Natural killer cell (primary cell): ENCODE measurements at regions not wholly inside any gene's neighbourhood (a gene's known extent, or its start where the extent isn't known, plus 50 kb on each side); places are given as distances from the start of the nearest gene placed in this dataset.

ENCODE experiments used
- ATAC-seq, 3 donors: fragments of 150-1000 bp in 2 of 3; fragments of 200-7000 bp in 1 of 3; cut with Tn5 transposase; 1 replicate in 1 of 3; 2 replicates in 2 of 3; pipeline ENCODE4 v1.10.0; 2021; ENCODE audit warnings: mild to moderate bottlenecking in 2 of 3, moderate library complexity in 2 of 3
- DNase-seq, 2 donors: peaks; one replicate each; pipeline versions ENCODE4 v3.0.0 to v3.0.0-alpha.2; 2013 to 2021; ENCODE audit warnings: mixed read lengths in 1 of 2
- H3K27ac ChIP-seq: one replicate; pipeline ENCODE4 v1.5.1; 2013; ENCODE audit warnings: mild to moderate bottlenecking, low read length
- H3K27me3 ChIP-seq: one replicate; pipeline ENCODE4 v1.6.1; 2013; ENCODE audit warnings: low read length; ENCODE audit not compliant: control insufficient read depth, insufficient read depth
- H3K36me3 ChIP-seq: one replicate; pipeline ENCODE4 v1.6.1; 2013; ENCODE audit warnings: low read length; ENCODE audit not compliant: control insufficient read depth, insufficient read depth
- H3K4me1 ChIP-seq: one replicate; pipeline ENCODE4 v1.6.1; 2013; ENCODE audit warnings: low read length; ENCODE audit not compliant: control insufficient read depth, insufficient read depth
- H3K4me3 ChIP-seq: one replicate; pipeline ENCODE4 v1.5.1; 2013; ENCODE audit warnings: low read length
- H3K9me3 ChIP-seq: one replicate; pipeline ENCODE4 v1.6.1; 2013; ENCODE audit warnings: low read length; ENCODE audit not compliant: control insufficient read depth, insufficient read depth
- H3K27ac Mint-ChIP-seq, 2 donors: one replicate each; pipeline ENCODE4 v1.8.0; 2022; ENCODE audit warnings: mild to moderate bottlenecking in 2 of 2, mixed read lengths in 2 of 2, moderate library complexity in 1 of 2
- H3K27me3 Mint-ChIP-seq, 2 donors: one replicate each; pipeline ENCODE4 v1.8.0; 2022; ENCODE audit warnings: low read depth in 2 of 2, mixed read lengths in 2 of 2
- H3K36me3 Mint-ChIP-seq: one replicate; pipeline ENCODE4 v1.8.0; 2022; ENCODE audit warnings: mixed read lengths
- H3K4me1 Mint-ChIP-seq, 2 donors: one replicate each; pipeline ENCODE4 v1.8.0; 2022; ENCODE audit warnings: mixed read lengths in 2 of 2
- H3K4me3 Mint-ChIP-seq: one replicate; pipeline ENCODE4 v1.8.0; 2022; ENCODE audit warnings: mild to moderate bottlenecking, moderate library complexity, mixed read lengths
- H3K9me3 Mint-ChIP-seq, 2 donors: one replicate each; pipeline ENCODE4 v1.8.0; 2022; ENCODE audit warnings: mixed read lengths in 2 of 2
- WGBS: methylation state at CpG from one replicate; pipeline ENCODE4 v1.1.7; 2013; ENCODE audit warnings: missing lambda C conversion rate; ENCODE audit not compliant: insufficient coverage; 5-methylcytosine and 5-hydroxymethylcytosine counted together
- intact Hi-C: fragments of 100-400 bp; cut with micrococcal nuclease; formaldehyde crosslinking; loops from one replicate; pipeline ENCODE4 v1.14.2; 2022
- TF ChIP-seq, protein P1 (sequence below): fragments of 200-600 bp; IDR thresholded peaks from one replicate; pipeline ENCODE4 v1.8.0; 2022; ENCODE audit warnings: antibody characterized with exemption

DNA sequence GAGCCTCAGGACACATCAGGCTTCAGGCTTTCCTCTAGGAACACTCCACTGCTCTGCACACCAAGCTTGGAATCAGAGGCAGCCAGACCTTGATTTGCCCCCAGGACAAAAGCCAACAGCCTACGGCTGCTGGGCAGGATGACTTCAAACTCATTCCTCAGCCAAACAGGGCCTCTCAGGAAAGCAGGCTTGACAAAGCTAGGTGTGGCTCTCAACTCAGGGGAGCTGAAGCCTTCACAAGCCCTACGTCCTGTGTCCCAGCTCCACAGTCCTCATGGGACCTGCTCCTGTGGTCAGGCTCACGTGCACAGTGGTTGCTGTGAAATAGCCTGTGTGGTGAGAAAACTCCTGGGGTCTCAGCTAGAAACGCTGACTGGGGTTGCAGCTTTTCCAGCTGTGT, 398.9 kb upstream of the ZNF507 start:
- ATAC-seq = no peak
- no peaks in the 10 kb centered on the region for H3K9me3 ChIP-seq
- Mint-ChIP-seq H3K4me3 (no peak overlapping the region), H3K9me3 (no peaks in the 10 kb centered on the region), H3K27ac (no peak overlapping the region), H3K4me1 (no peaks in the 10 kb centered on the region), H3K36me3 (no peaks in the 10 kb centered on the region), H3K27me3 (no peaks in the 10 kb centered on the region)
- DNase-seq = no peak
- TF ChIP-seq, protein P1, sequence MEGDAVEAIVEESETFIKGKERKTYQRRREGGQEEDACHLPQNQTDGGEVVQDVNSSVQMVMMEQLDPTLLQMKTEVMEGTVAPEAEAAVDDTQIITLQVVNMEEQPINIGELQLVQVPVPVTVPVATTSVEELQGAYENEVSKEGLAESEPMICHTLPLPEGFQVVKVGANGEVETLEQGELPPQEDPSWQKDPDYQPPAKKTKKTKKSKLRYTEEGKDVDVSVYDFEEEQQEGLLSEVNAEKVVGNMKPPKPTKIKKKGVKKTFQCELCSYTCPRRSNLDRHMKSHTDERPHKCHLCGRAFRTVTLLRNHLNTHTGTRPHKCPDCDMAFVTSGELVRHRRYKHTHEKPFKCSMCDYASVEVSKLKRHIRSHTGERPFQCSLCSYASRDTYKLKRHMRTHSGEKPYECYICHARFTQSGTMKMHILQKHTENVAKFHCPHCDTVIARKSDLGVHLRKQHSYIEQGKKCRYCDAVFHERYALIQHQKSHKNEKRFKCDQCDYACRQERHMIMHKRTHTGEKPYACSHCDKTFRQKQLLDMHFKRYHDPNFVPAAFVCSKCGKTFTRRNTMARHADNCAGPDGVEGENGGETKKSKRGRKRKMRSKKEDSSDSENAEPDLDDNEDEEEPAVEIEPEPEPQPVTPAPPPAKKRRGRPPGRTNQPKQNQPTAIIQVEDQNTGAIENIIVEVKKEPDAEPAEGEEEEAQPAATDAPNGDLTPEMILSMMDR = no peak
- no peak overlapping the region for H3K4me3 ChIP-seq
- no peaks in the 10 kb centered on the region for H3K4me1 ChIP-seq
- 62% methylated on average over 4 of the region's 4 CpGs for WGBS
- no peak overlapping the region for H3K27ac ChIP-seq
- no peaks in the 10 kb centered on the region for H3K36me3 ChIP-seq
- intact Hi-C loops = no loop called here
- no peaks in the 10 kb centered on the region for H3K27me3 ChIP-seq

DNA sequence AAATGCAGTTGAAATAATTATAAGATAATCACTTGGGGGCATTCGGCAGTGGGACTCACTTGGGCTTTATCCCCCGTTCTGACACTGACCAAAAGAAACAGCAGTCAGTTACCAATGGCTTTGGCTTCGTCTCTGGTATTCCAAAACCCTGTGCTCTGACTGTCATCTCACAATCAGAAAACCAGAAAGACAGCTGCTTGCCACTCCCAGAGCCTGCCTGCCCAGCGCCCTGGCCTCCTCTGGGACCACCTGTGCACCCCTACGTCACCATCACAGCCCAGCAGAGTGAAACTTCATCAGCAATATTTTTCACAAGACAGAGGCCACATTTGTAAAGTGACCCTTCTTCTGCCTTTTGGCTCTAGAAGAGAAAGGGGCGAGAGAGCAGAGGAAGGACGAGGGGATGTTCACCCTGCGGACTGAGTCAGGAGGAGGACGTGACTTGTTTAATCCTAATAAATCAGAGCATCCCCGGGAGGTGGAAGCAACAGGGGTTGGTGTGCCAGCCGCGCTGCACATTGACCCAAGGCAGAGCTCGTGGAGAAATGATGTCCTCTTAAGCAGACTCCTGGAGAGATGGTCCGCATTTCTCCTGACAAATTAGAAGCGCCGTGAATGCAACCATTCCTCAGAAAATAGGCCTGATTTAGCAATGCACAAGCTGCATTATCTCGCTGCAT, 397.8 kb upstream of the ZNF507 start:
- Mint-ChIP-seq H3K27me3 (no peaks in the 10 kb centered on the region), H3K27ac (no peak overlapping the region), H3K4me1 (no peaks in the 10 kb centered on the region), H3K36me3 (no peaks in the 10 kb centered on the region), H3K9me3 (no peaks in the 10 kb centered on the region), H3K4me3 (no peak overlapping the region)
- H3K36me3 ChIP-seq = no peaks in the 10 kb centered on the region
- 84% methylated on average over 17 of the region's 17 CpGs for WGBS
- H3K27me3 ChIP-seq = no peaks in the 10 kb centered on the region
- H3K9me3 ChIP-seq = no peaks in the 10 kb centered on the region
- H3K27ac ChIP-seq = no peak overlapping the region
- no peaks in the 10 kb centered on the region for H3K4me1 ChIP-seq
- TF ChIP-seq, protein P1 = no peak
- intact Hi-C loops = no loop called here
- DNase-seq (no peak), ATAC-seq (no peak)
- H3K4me3 ChIP-seq = no peak overlapping the region

DNA sequence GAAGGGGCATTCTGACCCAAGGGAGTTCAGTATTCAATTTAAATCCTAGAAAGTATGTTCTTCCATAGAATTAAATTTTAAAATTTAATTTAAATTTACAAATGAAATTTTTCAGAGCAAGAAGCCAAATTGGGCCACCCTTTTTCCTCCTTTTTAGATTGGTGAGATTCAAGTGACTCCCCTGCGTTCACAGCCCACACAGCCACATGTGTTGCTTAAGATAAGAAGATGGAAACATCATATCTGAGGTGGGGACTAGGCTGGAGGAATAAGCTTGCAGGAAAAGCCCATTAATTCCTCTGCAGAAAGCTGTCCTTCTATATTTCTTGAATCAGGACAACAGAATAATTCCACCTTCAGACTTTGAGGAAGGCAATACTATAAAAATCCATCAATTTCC, 392.7 kb upstream of the ZNF507 start:
- Histone ChIP-seq H3K9me3 (no peaks in the 10 kb centered on the region), H3K27ac (no peak overlapping the region), H3K36me3 (no peaks in the 10 kb centered on the region), H3K4me1 (no peaks in the 10 kb centered on the region), H3K27me3 (no peaks in the 10 kb centered on the region), H3K4me3 (no peak overlapping the region)
- Mint-ChIP-seq H3K9me3 (peaks cover 0 to 3% of the 10 kb centered on the region in 2 donors), H3K4me1 (no peaks in the 10 kb centered on the region), H3K27ac (no peak overlapping the region), H3K4me3 (no peak overlapping the region), H3K36me3 (no peaks in the 10 kb centered on the region), H3K27me3 (no peaks in the 10 kb centered on the region)
- DNase-seq (no peak), ATAC-seq (no peak)
- intact Hi-C loops = no loop called here
- WGBS = no CpG with 5 or more reads among the region's 1 CpG
- TF ChIP-seq, protein P1 = no peak

DNA sequence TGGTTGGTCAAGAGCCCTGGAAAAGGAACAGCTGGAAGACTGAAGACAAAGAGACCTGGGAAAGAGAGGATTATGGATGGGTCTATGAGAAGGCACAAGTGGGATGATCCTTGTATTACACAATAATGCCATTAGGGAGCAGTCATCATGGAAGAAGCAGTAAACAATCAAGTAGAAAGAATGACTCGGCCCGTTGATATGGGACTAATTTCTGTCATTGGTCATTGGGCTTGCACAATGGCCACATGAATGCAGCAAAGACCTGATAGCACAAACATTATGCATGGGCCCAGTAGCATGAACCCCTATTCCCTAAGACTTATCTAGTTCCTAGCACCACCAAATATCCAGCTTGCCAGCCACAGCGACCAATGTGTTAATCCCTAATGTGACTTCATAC, 390.3 kb upstream of the ZNF507 start:
- Histone ChIP-seq H3K9me3 (no peaks in the 10 kb centered on the region), H3K27ac (no peak overlapping the region), H3K4me1 (no peaks in the 10 kb centered on the region), H3K27me3 (no peaks in the 10 kb centered on the region), H3K4me3 (no peak overlapping the region), H3K36me3 (no peaks in the 10 kb centered on the region)
- H3K9me3 Mint-ChIP-seq = peaks cover 0 to 3% of the 10 kb centered on the region in 2 donors
- DNase-seq = no peak
- intact Hi-C loops = no loop called here
- no peak overlapping the region for H3K4me3 Mint-ChIP-seq
- 95% methylated on average over 3 of the region's 3 CpGs for WGBS
- no peak for ATAC-seq
- no peak overlapping the region for H3K27ac Mint-ChIP-seq
- no peaks in the 10 kb centered on the region for H3K36me3 Mint-ChIP-seq
- no peaks in the 10 kb centered on the region for H3K4me1 Mint-ChIP-seq
- TF ChIP-seq, protein P1 = no peak
- peaks cover 0 to 2% of the 10 kb centered on the region in 2 donors for H3K27me3 Mint-ChIP-seq
